ENCODE measurements at regions not wholly inside any gene's neighbourhood (a gene's known extent, or its start where the extent isn't known, plus 50 kb on each side); places are given as distances from the start of the nearest gene placed in this dataset.
A peak's percentile ranks its signal among the peaks of the same experiment; 100 is the strongest.

GRCh38 chr12:102759466-102759865 is 157.6 kb downstream of the PAH start:
- no peak overlapping the region for H2BK120ac ChIP-seq (ENCODE audit: low read depth, low read length)
- H3K23ac ChIP-seq (ENCODE audit: low read length in 2 of 2) = no peak overlapping the region
- no peak overlapping the region for H3K4ac ChIP-seq (ENCODE audit: low read depth in 1 of 2, low read length in 2 of 2)
- no peak overlapping the region for H3K18ac ChIP-seq (ENCODE audit: low read depth in 1 of 2, low read length in 2 of 2)
- no peaks in the 10 kb centered on the region for H3K36me3 ChIP-seq (ENCODE audit: control insufficient read depth in 1 of 2, insufficient read depth in 2 of 2, low read depth in 1 of 2, low read length in 2 of 2)
- no peak overlapping the region for H3K27ac ChIP-seq (ENCODE audit: low read length, poor library complexity, severe bottlenecking)
- no peaks in the 10 kb centered on the region for H3K9me3 ChIP-seq (ENCODE audit: control insufficient read depth, low read length)
- H2AFZ ChIP-seq (ENCODE audit: low read depth, low read length) = no peak overlapping the region
- no peak overlapping the region for H3K9ac ChIP-seq (ENCODE audit: low read length)
- no peak overlapping the region for H3K4me3 ChIP-seq (ENCODE audit: insufficient read depth in 1 of 2, low read depth in 1 of 2, low read length in 2 of 2)
- H2BK5ac ChIP-seq (ENCODE audit: low read depth, low read length, poor library complexity, severe bottlenecking) = no peak overlapping the region
- no peak overlapping the region for H3K4me2 ChIP-seq (ENCODE audit: low read length, poor library complexity, severe bottlenecking)
- 84% methylated on average over 2 of the region's 2 CpGs for WGBS
- no peak overlapping the region for H2BK15ac ChIP-seq (ENCODE audit: low read depth, poor library complexity, severe bottlenecking)
- H3K14ac ChIP-seq (ENCODE audit: low read length in 2 of 2) = no peak overlapping the region
- no peak overlapping the region for H2BK12ac ChIP-seq (ENCODE audit: low read length in 2 of 2)
- DNase-seq = no peak
- H3K4me1 ChIP-seq (ENCODE audit: control insufficient read depth, insufficient read depth, low read depth, low read length) = no peaks in the 10 kb centered on the region
- no peaks in the 10 kb centered on the region for H3K79me1 ChIP-seq (replicated peaks; ENCODE audit: low read length, poor library complexity, severe bottlenecking)
- no peak overlapping the region for H4K8ac ChIP-seq (ENCODE audit: low read length)
- H3K27me3 ChIP-seq (ENCODE audit: control insufficient read depth in 1 of 2, insufficient read depth in 1 of 2, low read length in 2 of 2) = peaks cover 0 to 5% of the 10 kb centered on the region in 2 experiments
- H4K91ac ChIP-seq (ENCODE audit: low read length) = no peak overlapping the region
- no peak overlapping the region for H2AK5ac ChIP-seq (ENCODE audit: low read length, severe bottlenecking)

- no peak for DNase-seq
- H2AFZ ChIP-seq (ENCODE audit: low read depth, low read length) = no peak overlapping the region
- H2BK12ac ChIP-seq (ENCODE audit: low read length in 2 of 2) = no peak overlapping the region
- no peak overlapping the region for H2AK5ac ChIP-seq (ENCODE audit: low read length, severe bottlenecking)
- H3K4ac ChIP-seq (ENCODE audit: low read depth in 1 of 2, low read length in 2 of 2) = no peak overlapping the region
- H3K79me1 ChIP-seq (replicated peaks; ENCODE audit: low read length, poor library complexity, severe bottlenecking) = no peaks in the 10 kb centered on the region
- H3K4me1 ChIP-seq (ENCODE audit: control insufficient read depth, insufficient read depth, low read depth, low read length) = no peaks in the 10 kb centered on the region
- H3K14ac ChIP-seq (ENCODE audit: low read length in 2 of 2) = no peak overlapping the region
- no peak overlapping the region for H3K23ac ChIP-seq (ENCODE audit: low read length in 2 of 2)
- H3K4me2 ChIP-seq (ENCODE audit: low read length, poor library complexity, severe bottlenecking) = no peak overlapping the region
- H3K18ac ChIP-seq (ENCODE audit: low read depth in 1 of 2, low read length in 2 of 2) = no peak overlapping the region
- no peak overlapping the region for H2BK120ac ChIP-seq (ENCODE audit: low read depth, low read length)
- no peak overlapping the region for H4K8ac ChIP-seq (ENCODE audit: low read length)
- H3K4me3 ChIP-seq (ENCODE audit: insufficient read depth in 1 of 2, low read depth in 1 of 2, low read length in 2 of 2) = peak overlapping the region in 1 of 2 experiments; percentile 46
- no peaks in the 10 kb centered on the region for H3K36me3 ChIP-seq (ENCODE audit: control insufficient read depth in 1 of 2, insufficient read depth in 2 of 2, low read depth in 1 of 2, low read length in 2 of 2)
- H3K9ac ChIP-seq (ENCODE audit: low read length) = no peak overlapping the region
- H2BK15ac ChIP-seq (ENCODE audit: low read depth, poor library complexity, severe bottlenecking) = no peak overlapping the region
- peaks cover 0 to 5% of the 10 kb centered on the region in 2 experiments for H3K27me3 ChIP-seq (ENCODE audit: control insufficient read depth in 1 of 2, insufficient read depth in 1 of 2, low read length in 2 of 2)
- no peak overlapping the region for H3K27ac ChIP-seq (ENCODE audit: low read length, poor library complexity, severe bottlenecking)
- no peak overlapping the region for H4K91ac ChIP-seq (ENCODE audit: low read length)
- H2BK5ac ChIP-seq (ENCODE audit: low read depth, low read length, poor library complexity, severe bottlenecking) = no peak overlapping the region
- no peaks in the 10 kb centered on the region for H3K9me3 ChIP-seq (ENCODE audit: control insufficient read depth, low read length)
- 80% methylated on average over 1 of the region's 1 CpG for WGBS
These were observed 159.2 kb downstream of the PAH start for GRCh38 chr12:102757882-102758226.

- H3K4me3 ChIP-seq (ENCODE audit: insufficient read depth in 1 of 2, low read depth in 1 of 2, low read length in 2 of 2) = peak overlapping the region in 1 of 2 experiments; percentile 46
- no peak overlapping the region for H3K27ac ChIP-seq (ENCODE audit: low read length, poor library complexity, severe bottlenecking)
- H3K4me2 ChIP-seq (ENCODE audit: low read length, poor library complexity, severe bottlenecking) = no peak overlapping the region
- H3K4ac ChIP-seq (ENCODE audit: low read depth in 1 of 2, low read length in 2 of 2) = no peak overlapping the region
- H2BK15ac ChIP-seq (ENCODE audit: low read depth, poor library complexity, severe bottlenecking) = no peak overlapping the region
- no peak overlapping the region for H2AK5ac ChIP-seq (ENCODE audit: low read length, severe bottlenecking)
- no peak overlapping the region for H2BK5ac ChIP-seq (ENCODE audit: low read depth, low read length, poor library complexity, severe bottlenecking)
- H3K14ac ChIP-seq (ENCODE audit: low read length in 2 of 2) = no peak overlapping the region
- H3K27me3 ChIP-seq (ENCODE audit: control insufficient read depth in 1 of 2, insufficient read depth in 1 of 2, low read length in 2 of 2) = peaks cover 0 to 2% of the 10 kb centered on the region in 2 experiments
- no peak overlapping the region for H3K18ac ChIP-seq (ENCODE audit: low read depth in 1 of 2, low read length in 2 of 2)
- no peak overlapping the region for H4K8ac ChIP-seq (ENCODE audit: low read length)
- H3K4me1 ChIP-seq (ENCODE audit: control insufficient read depth, insufficient read depth, low read depth, low read length) = no peaks in the 10 kb centered on the region
- no peak overlapping the region for H2BK120ac ChIP-seq (ENCODE audit: low read depth, low read length)
- H3K36me3 ChIP-seq (ENCODE audit: control insufficient read depth in 1 of 2, insufficient read depth in 2 of 2, low read depth in 1 of 2, low read length in 2 of 2) = no peaks in the 10 kb centered on the region
- H3K9me3 ChIP-seq (ENCODE audit: control insufficient read depth, low read length) = no peaks in the 10 kb centered on the region
- DNase-seq = no peak
- H3K23ac ChIP-seq (ENCODE audit: low read length in 2 of 2) = no peak overlapping the region
- H2BK12ac ChIP-seq (ENCODE audit: low read length in 2 of 2) = no peak overlapping the region
- H4K91ac ChIP-seq (ENCODE audit: low read length) = no peak overlapping the region
- no peak overlapping the region for H2AFZ ChIP-seq (ENCODE audit: low read depth, low read length)
- peak overlapping the region; percentile 67 for H3K9ac ChIP-seq (ENCODE audit: low read length)
- whole genome bisulfite sequencing = 80% methylated on average over 8 of the region's 8 CpGs
- no peaks in the 10 kb centered on the region for H3K79me1 ChIP-seq (replicated peaks; ENCODE audit: low read length, poor library complexity, severe bottlenecking)
These were observed 159.7 kb downstream of the PAH start for GRCh38 chr12:102757154-102757881.

DNA sequence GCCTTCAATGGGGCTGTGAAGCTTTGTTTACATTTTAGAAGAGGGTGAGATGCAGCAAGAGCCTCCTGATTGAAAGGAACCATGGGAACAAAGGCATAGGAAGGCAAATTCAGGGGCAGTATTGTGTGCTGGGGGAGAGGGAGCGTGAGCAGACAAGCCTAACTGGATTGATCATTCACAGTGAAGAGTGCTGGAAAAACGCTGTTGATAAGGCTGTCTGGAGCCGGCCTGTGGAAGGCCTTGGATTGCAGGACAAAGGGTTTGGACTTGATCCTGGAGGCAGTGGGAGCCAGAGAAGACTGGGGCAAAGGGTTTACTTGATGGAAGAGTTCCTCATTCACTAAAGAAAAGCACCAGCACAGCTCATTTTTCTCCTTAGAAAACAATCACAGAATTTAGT is 160.5 kb downstream of the PAH start:
- H3K4me3 ChIP-seq (ENCODE audit: insufficient read depth in 1 of 2, low read depth in 1 of 2, low read length in 2 of 2) = peak overlapping the region in 1 of 2 experiments; percentile 46
- H4K91ac ChIP-seq (ENCODE audit: low read length) = no peak overlapping the region
- H4K8ac ChIP-seq (ENCODE audit: low read length) = no peak overlapping the region
- DNase-seq = no peak
- no peak overlapping the region for H3K4ac ChIP-seq (ENCODE audit: low read depth in 1 of 2, low read length in 2 of 2)
- H2AK5ac ChIP-seq (ENCODE audit: low read length, severe bottlenecking) = no peak overlapping the region
- H3K4me2 ChIP-seq (ENCODE audit: low read length, poor library complexity, severe bottlenecking) = no peak overlapping the region
- H3K9ac ChIP-seq (ENCODE audit: low read length) = peak overlapping the region; percentile 67
- no peak overlapping the region for H3K27ac ChIP-seq (ENCODE audit: low read length, poor library complexity, severe bottlenecking)
- H2BK15ac ChIP-seq (ENCODE audit: low read depth, poor library complexity, severe bottlenecking) = no peak overlapping the region
- no peak overlapping the region for H2AFZ ChIP-seq (ENCODE audit: low read depth, low read length)
- no peak overlapping the region for H2BK5ac ChIP-seq (ENCODE audit: low read depth, low read length, poor library complexity, severe bottlenecking)
- H3K79me1 ChIP-seq (replicated peaks; ENCODE audit: low read length, poor library complexity, severe bottlenecking) = no peaks in the 10 kb centered on the region
- no peak overlapping the region for H3K18ac ChIP-seq (ENCODE audit: low read depth in 1 of 2, low read length in 2 of 2)
- H2BK120ac ChIP-seq (ENCODE audit: low read depth, low read length) = no peak overlapping the region
- H3K23ac ChIP-seq (ENCODE audit: low read length in 2 of 2) = no peak overlapping the region
- no peaks in the 10 kb centered on the region for H3K36me3 ChIP-seq (ENCODE audit: control insufficient read depth in 1 of 2, insufficient read depth in 2 of 2, low read depth in 1 of 2, low read length in 2 of 2)
- H3K9me3 ChIP-seq (ENCODE audit: control insufficient read depth, low read length) = no peaks in the 10 kb centered on the region
- H2BK12ac ChIP-seq (ENCODE audit: low read length in 2 of 2) = no peak overlapping the region
- H3K14ac ChIP-seq (ENCODE audit: low read length in 2 of 2) = no peak overlapping the region
- no peaks in the 10 kb centered on the region for H3K4me1 ChIP-seq (ENCODE audit: control insufficient read depth, insufficient read depth, low read depth, low read length)
- H3K27me3 ChIP-seq (ENCODE audit: control insufficient read depth in 1 of 2, insufficient read depth in 1 of 2, low read length in 2 of 2) = no peaks in the 10 kb centered on the region
- WGBS = 38% methylated on average over 2 of the region's 3 CpGs

All from mesenchymal stem cell (in vitro differentiated cells and primary cell).